GM21717 (cell line): ENCODE measurements at regions not wholly inside any gene's neighbourhood (a gene's known extent, or its start where the extent isn't known, plus 50 kb on each side); places are given as distances from the start of the nearest gene placed in this dataset.

Source experiments
- ATAC-seq: cut with Tn5 transposase; IDR thresholded peaks from one replicate; pipeline ENCODE4 v1.9.1; 2021; ENCODE audit warnings: mild to moderate bottlenecking, moderate library complexity; ENCODE audit not compliant: unreplicated experiment

- ATAC-seq, result no peak
Observed at GRCh38 chr6:156526081-156526480, 251.1 kb upstream of the ARID1B start.

GRCh38 chr6:156525541-156525940, 251.6 kb upstream of the ARID1B start:
- no peak for ATAC-seq

- ATAC-seq, result no peak
Observed at GRCh38 chr6:156519940-156520339, 257.2 kb upstream of the ARID1B start.

- ATAC-seq, result no peak
Observed at GRCh38 chr6:156517088-156517487, 260.1 kb upstream of the ARID1B start.

- no peak for ATAC-seq
Observed at GRCh38 chr6:156515242-156515641, 261.9 kb upstream of the ARID1B start.

- ATAC-seq, result no peak
Observed at GRCh38 chr6:156513504-156513903, 263.7 kb upstream of the ARID1B start.

GRCh38 chr6:156511570-156511969, 265.6 kb upstream of the ARID1B start:
- no peak for ATAC-seq

GRCh38 chr6:156511051-156511450, 266.1 kb upstream of the ARID1B start:
- no peak for ATAC-seq

- ATAC-seq, result no peak
Observed at GRCh38 chr6:156510242-156510641, 266.9 kb upstream of the ARID1B start.

GRCh38 chr6:156509496-156509895, 267.7 kb upstream of the ARID1B start:
- no peak for ATAC-seq

GRCh38 chr6:156508923-156509322, 268.3 kb upstream of the ARID1B start:
- ATAC-seq, result no peak

- no peak for ATAC-seq
Observed at GRCh38 chr6:156508126-156508525, 269.1 kb upstream of the ARID1B start.

- no peak for ATAC-seq
Observed at GRCh38 chr6:156507656-156508055, 269.5 kb upstream of the ARID1B start.

GRCh38 chr6:156507106-156507505, 270.1 kb upstream of the ARID1B start:
- no peak for ATAC-seq

GRCh38 chr6:156502969-156503504, 274.1 kb upstream of the ARID1B start:
- no peak for ATAC-seq

- ATAC-seq, result no peak
Observed at GRCh38 chr6:156497618-156498017, 279.6 kb upstream of the ARID1B start.

GRCh38 chr6:156487877-156488276, 289.3 kb upstream of the ARID1B start:
- no peak for ATAC-seq

GRCh38 chr6:156485150-156485549, 292.0 kb upstream of the ARID1B start:
- ATAC-seq, result no peak

GRCh38 chr6:156474507-156475120, 302.6 kb upstream of the ARID1B start:
- peak; percentile 66 for ATAC-seq

GRCh38 chr6:156471000-156471399, 306.2 kb upstream of the ARID1B start:
- ATAC-seq, result no peak

- ATAC-seq, result peak; percentile 83
Observed at GRCh38 chr6:156464100-156464878, 312.9 kb upstream of the ARID1B start.

- no peak for ATAC-seq
Observed at GRCh38 chr6:156461647-156462046, 315.5 kb upstream of the ARID1B start.
